Esophagus squamous epithelium (tissue), 5 donors: ENCODE measurements at regions not wholly inside any gene's neighbourhood (a gene's known extent, or its start where the extent isn't known, plus 50 kb on each side); places are given as distances from the start of the nearest gene placed in this dataset.

Source experiments
- DNase-seq: peaks from one replicate; lab custom pipeline; 2025; lab: John Stamatoyannopoulos, UW
- H3K27ac ChIP-seq, 4 donors: fragments of 200-600 bp; sonication (generic); one replicate each; pipeline ENCODE4 v1.5.1; 2016 to 2019; ENCODE audit warnings: mild to moderate bottlenecking in 1 of 4
- H3K27me3 ChIP-seq, 4 donors: fragments of 200-600 bp; sonication (generic); 1 replicate in 3 of 4; 2 replicates in 1 of 4; pipeline versions ENCODE4 v1.5.1 to v1.6.0; 2017 to 2021; ENCODE audit warnings: antibody characterized with exemption in 1 of 4
- H3K36me3 ChIP-seq, 3 donors: fragments of 200-600 bp; sonication (generic); one replicate each; pipeline ENCODE4 v1.5.1; 2016 to 2019
- H3K4me1 ChIP-seq, 3 donors: fragments of 200-600 bp; sonication (generic); one replicate each; pipeline ENCODE4 v1.5.1; 2017 to 2019
- H3K4me3 ChIP-seq, 4 donors: fragments of 200-600 bp; sonication (generic); 1 replicate in 3 of 4; 2 replicates in 1 of 4; pipeline ENCODE4 v1.5.1; 2016 to 2019; ENCODE audit warnings: mild to moderate bottlenecking in 2 of 4, moderate library complexity in 1 of 4
- H3K9me3 ChIP-seq, 3 donors: fragments of 200-600 bp; sonication (generic); one replicate each; pipeline ENCODE4 v1.5.1; 2016 to 2019
- CTCF ChIP-seq, 6 experiments: fragments of 450-650 bp in 4 of 6; fragments of 200-600 bp in 2 of 6; sonication (generic) in 2 of 6; IDR thresholded peaks; one replicate each; pipeline ENCODE4 v1.5.1; 2016 to 2019; ENCODE audit warnings: antibody characterized with exemption in 6 of 6, mild to moderate bottlenecking in 4 of 6, moderate library complexity in 4 of 6
- POLR2A ChIP-seq, 4 donors: fragments of 450-650 bp; IDR thresholded peaks; one replicate each; pipeline ENCODE4 v1.6.1; 2017; ENCODE audit warnings: antibody characterized with exemption in 4 of 4, mild to moderate bottlenecking in 4 of 4, moderate library complexity in 3 of 4
- WGBS, 2 donors: methylation state at CpG; one replicate each; pipeline ENCODE4 v1.1.5; 2018; 5-methylcytosine and 5-hydroxymethylcytosine counted together
- intact Hi-C: fragments of 100-400 bp; cut with DNase I; formaldehyde crosslinking; loops from one replicate; pipeline ENCODE4 v1.15.0; 2022
- donor health status: DM: yes; HTN: yes; CAD: no.

GRCh38 chr21:35677298-35677841, 383.0 kb downstream of the SETD4 start:
- no peak for DNase-seq
- intact Hi-C loops: no loop called here
- no peaks in the 10 kb centered on the region for H3K4me1 ChIP-seq
- no peaks in the 10 kb centered on the region for H3K9me3 ChIP-seq
- peaks cover 0 to 18% (median 0%) of the 10 kb centered on the region in 4 donors for H3K27me3 ChIP-seq
- H3K4me3 ChIP-seq: no peak overlapping the region
- WGBS, 2 donors: 82 to 86% methylated on average over 3 of the region's 3 CpGs
- H3K27ac ChIP-seq: no peak overlapping the region
- TF ChIP-seq CTCF (IDR thresholded peaks at IDR 0.05): no peak
- TF ChIP-seq POLR2A (IDR thresholded peaks at IDR 0.05): no peak
- no peaks in the 10 kb centered on the region for H3K36me3 ChIP-seq

- no peak overlapping the region for H3K4me3 ChIP-seq
- DNase-seq: no peak
- WGBS, 2 donors: 65 to 67% methylated on average over 7 of the region's 7 CpGs
- no peaks in the 10 kb centered on the region for H3K36me3 ChIP-seq
- TF ChIP-seq POLR2A (IDR thresholded peaks at IDR 0.05) (no peak), CTCF (IDR thresholded peaks at IDR 0.05) (no peak)
- H3K27ac ChIP-seq: no peak overlapping the region
- no peaks in the 10 kb centered on the region for H3K9me3 ChIP-seq
- intact Hi-C loops: no loop called here
- no peaks in the 10 kb centered on the region for H3K4me1 ChIP-seq
- peaks cover 0 to 23% (median 0%) of the 10 kb centered on the region in 4 donors for H3K27me3 ChIP-seq
Observed at GRCh38 chr21:35674895-35675470, 385.3 kb downstream of the SETD4 start.

- Histone ChIP-seq H3K27me3 (peaks cover 0 to 23% (median 0%) of the 10 kb centered on the region in 4 donors), H3K27ac (no peak overlapping the region), H3K9me3 (no peaks in the 10 kb centered on the region), H3K4me1 (no peaks in the 10 kb centered on the region), H3K36me3 (no peaks in the 10 kb centered on the region), H3K4me3 (no peak overlapping the region)
- WGBS, 2 donors: 83 to 89% methylated on average over 13 of the region's 13 CpGs
- no peak for DNase-seq
- TF ChIP-seq POLR2A (IDR thresholded peaks at IDR 0.05): no peak
- no peak for TF ChIP-seq CTCF (IDR thresholded peaks at IDR 0.05)
- intact Hi-C loops: no loop called here
Observed at GRCh38 chr21:35674091-35674671, 386.1 kb downstream of the SETD4 start.

GRCh38 chr21:35672313-35672712, 388.0 kb downstream of the SETD4 start:
- intact Hi-C loops: no loop called here
- WGBS, 2 donors: 73 to 90% methylated on average over 1 of the region's 3 CpGs
- Histone ChIP-seq H3K36me3 (no peaks in the 10 kb centered on the region), H3K4me3 (no peak overlapping the region), H3K27ac (no peak overlapping the region), H3K4me1 (no peaks in the 10 kb centered on the region), H3K27me3 (peaks cover 0 to 20% (median 0%) of the 10 kb centered on the region in 4 donors), H3K9me3 (no peaks in the 10 kb centered on the region)
- TF ChIP-seq POLR2A (IDR thresholded peaks at IDR 0.05) (no peak), CTCF (IDR thresholded peaks at IDR 0.05) (no peak)
- DNase-seq: no peak

- TF ChIP-seq CTCF (IDR thresholded peaks at IDR 0.05): no peak
- no peak for TF ChIP-seq POLR2A (IDR thresholded peaks at IDR 0.05)
- DNase-seq: no peak
- intact Hi-C loops: no loop called here
- no peaks in the 10 kb centered on the region for H3K36me3 ChIP-seq
- peaks cover 0 to 4% (median 0%) of the 10 kb centered on the region in 4 donors for H3K27me3 ChIP-seq
- H3K4me3 ChIP-seq: no peak overlapping the region
- no peak overlapping the region for H3K27ac ChIP-seq
- H3K9me3 ChIP-seq: no peaks in the 10 kb centered on the region
- no peaks in the 10 kb centered on the region for H3K4me1 ChIP-seq
- 76 to 77% methylated on average over 3 of the region's 3 CpGs for WGBS, 2 donors
Observed at GRCh38 chr21:35664683-35665082, 395.6 kb downstream of the SETD4 start.
